WTC11 (cell line): ENCODE measurements at regions not wholly inside any gene's neighbourhood (a gene's known extent, or its start where the extent isn't known, plus 50 kb on each side); places are given as distances from the start of the nearest gene placed in this dataset.

Source experiments
- ATAC-seq: fragments of 200-7000 bp; cut with Tn5 transposase; 2 replicates; pipeline ENCODE4 v1.10.0; 2021; ENCODE audit warnings: mild to moderate bottlenecking, moderate library complexity
- CTCF ChIA-PET: fragments of 300-600 bp; sonication (Branson Sonifier 250); formaldehyde crosslinking; loops from one replicate; lab custom pipeline; 2021; ENCODE audit warnings: antibody characterized with exemption; lab: Charles Lee
- POLR2A ChIA-PET: fragments of 350-600 bp; sonication (Branson Sonifier 250); formaldehyde crosslinking; loops from one replicate; lab custom pipeline; 2021; ENCODE audit warnings: antibody characterized with exemption; lab: Charles Lee
- DNase-seq: peaks from one replicate; pipeline ENCODE4 v3.0.0; 2021; ENCODE audit warnings: low spot score
- H3K27ac Mint-ChIP-seq: 2 replicates; pipeline ENCODE4 v1.8.0; 2021; ENCODE audit warnings: mixed read lengths
- H3K27me3 Mint-ChIP-seq: 2 replicates; pipeline ENCODE4 v1.8.0; 2021; ENCODE audit warnings: low read depth, mild to moderate bottlenecking, moderate library complexity, mixed read lengths
- H3K36me3 Mint-ChIP-seq: 2 replicates; pipeline ENCODE4 v1.8.0; 2021; ENCODE audit warnings: mixed read lengths
- H3K4me1 Mint-ChIP-seq: 2 replicates; pipeline ENCODE4 v1.8.0; 2022; ENCODE audit warnings: mixed read lengths
- H3K4me3 Mint-ChIP-seq: 2 replicates; pipeline ENCODE4 v1.8.0; 2021; ENCODE audit warnings: mild to moderate bottlenecking, moderate library complexity, mixed read lengths
- H3K9me3 Mint-ChIP-seq: 2 replicates; pipeline ENCODE4 v1.8.0; 2021; ENCODE audit warnings: mixed read lengths
- ATF3 ChIP-seq: sonication (generic); formaldehyde crosslinking; conservative IDR thresholded peaks from 2 replicates; pipeline ENCODE4 v1.8.1; 2022; ENCODE audit warnings: mild to moderate bottlenecking, missing genetic modification reagents
- CREM ChIP-seq: sonication (generic); formaldehyde crosslinking; IDR thresholded peaks from 2 replicates; pipeline ENCODE4 v1.8.1; 2022; ENCODE audit warnings: mild to moderate bottlenecking, missing genetic modification reagents, moderate library complexity
- ESRRA ChIP-seq: sonication (generic); formaldehyde crosslinking; IDR thresholded peaks from 2 replicates; pipeline ENCODE4 v1.8.1; 2022; ENCODE audit warnings: mild to moderate bottlenecking, missing genetic modification reagents, borderline replicate concordance
- FOXJ3 ChIP-seq: sonication (generic); formaldehyde crosslinking; IDR thresholded peaks from 2 replicates; pipeline ENCODE4 v1.9.0; 2021; ENCODE audit warnings: missing genetic modification reagents, mild to moderate bottlenecking, borderline replicate concordance
- FOXK1 ChIP-seq: sonication (generic); formaldehyde crosslinking; IDR thresholded peaks from 2 replicates; pipeline ENCODE4 v1.8.0; 2022; ENCODE audit warnings: mild to moderate bottlenecking, moderate library complexity, missing genetic modification reagents
- FOXP1 ChIP-seq: sonication (generic); formaldehyde crosslinking; IDR thresholded peaks from 2 replicates; pipeline ENCODE4 v1.8.0; 2022; ENCODE audit warnings: missing genetic modification reagents, mild to moderate bottlenecking, moderate library complexity, borderline replicate concordance
- GABPB1 ChIP-seq: sonication (generic); formaldehyde crosslinking; IDR thresholded peaks from 2 replicates; pipeline ENCODE4 v1.8.1; 2023; ENCODE audit warnings: mild to moderate bottlenecking, missing genetic modification reagents
- HMGA2 ChIP-seq: fragments of 250-450 bp; sonication (Bioruptor Pico); IDR thresholded peaks from 2 replicates; pipeline ENCODE4 v1.4.0; 2021; ENCODE audit warnings: mild to moderate bottlenecking, moderate library complexity
- IRF2 ChIP-seq: sonication (generic); formaldehyde crosslinking; IDR thresholded peaks from 2 replicates; pipeline ENCODE4 v1.8.0; 2022; ENCODE audit warnings: low read depth, missing genetic modification reagents, borderline replicate concordance
- MLX ChIP-seq: sonication (generic); formaldehyde crosslinking; IDR thresholded peaks from 2 replicates; pipeline ENCODE4 v1.8.1; 2023; ENCODE audit warnings: mild to moderate bottlenecking, missing genetic modification reagents, moderate library complexity
- NFYB ChIP-seq: sonication (generic); formaldehyde crosslinking; conservative IDR thresholded peaks from 2 replicates; pipeline ENCODE4 v1.8.0; 2022; ENCODE audit warnings: low read depth, missing genetic modification reagents
- NR1H2 ChIP-seq: sonication (generic); formaldehyde crosslinking; IDR thresholded peaks from 2 replicates; pipeline ENCODE4 v1.9.0; 2021; ENCODE audit warnings: mild to moderate bottlenecking, moderate library complexity, missing genetic modification reagents
- NR3C1 ChIP-seq: sonication (generic); formaldehyde crosslinking; conservative IDR thresholded peaks from 2 replicates; pipeline ENCODE4 v1.8.1; 2023; ENCODE audit warnings: low read depth, mild to moderate bottlenecking, missing genetic modification reagents
- OVOL2 ChIP-seq: fragments of 250-450 bp; sonication (Bioruptor Pico); IDR thresholded peaks from 2 replicates; pipeline ENCODE4 v1.9.0; 2021; ENCODE audit warnings: mild to moderate bottlenecking, borderline replicate concordance
- PRDM15 ChIP-seq: sonication (generic); formaldehyde crosslinking; IDR thresholded peaks from 2 replicates; pipeline ENCODE4 v1.8.0; 2022; ENCODE audit warnings: missing genetic modification reagents
- PRRX2 ChIP-seq: fragments of 250-450 bp; sonication (Bioruptor Pico); IDR thresholded peaks from 2 replicates; pipeline ENCODE4 v1.8.0; 2021; ENCODE audit warnings: mild to moderate bottlenecking
- TEAD4 ChIP-seq: sonication (generic); formaldehyde crosslinking; IDR thresholded peaks from 2 replicates; pipeline ENCODE4 v1.8.0; 2022; ENCODE audit warnings: mild to moderate bottlenecking, missing genetic modification reagents
- ZBTB43 ChIP-seq: sonication (generic); formaldehyde crosslinking; IDR thresholded peaks from 2 replicates; pipeline ENCODE4 v1.8.1; 2023; ENCODE audit warnings: mild to moderate bottlenecking, missing genetic modification reagents
- ZMAT4 ChIP-seq: fragments of 250-450 bp; sonication (Bioruptor Pico); IDR thresholded peaks from 2 replicates; pipeline ENCODE4 v1.9.0; 2021; ENCODE audit warnings: mild to moderate bottlenecking
- ZNF219 ChIP-seq: sonication (generic); formaldehyde crosslinking; IDR thresholded peaks from 2 replicates; pipeline ENCODE4 v1.8.0; 2023; ENCODE audit warnings: missing genetic modification reagents, mild to moderate bottlenecking, borderline replicate concordance
- ZNF232 ChIP-seq: sonication (generic); formaldehyde crosslinking; IDR thresholded peaks from 2 replicates; pipeline ENCODE4 v1.8.0; 2022; ENCODE audit warnings: mild to moderate bottlenecking, missing genetic modification reagents
- ZNF317 ChIP-seq: sonication (generic); formaldehyde crosslinking; IDR thresholded peaks from 2 replicates; pipeline ENCODE4 v1.8.1; 2023; ENCODE audit warnings: low read depth, mild to moderate bottlenecking, moderate library complexity, missing genetic modification reagents, borderline replicate concordance

- Mint-ChIP-seq H3K27ac (no peak overlapping the region), H3K27me3 (no peaks in the 10 kb centered on the region), H3K4me3 (no peak overlapping the region), H3K36me3 (peaks cover 80% of the 10 kb centered on the region), H3K9me3 (no peaks in the 10 kb centered on the region), H3K4me1 (peaks cover 4% of the 10 kb centered on the region; the same call in 1 of the 2 replicates)
- CTCF ChIA-PET, result no interaction called here
- POLR2A ChIA-PET, result no interaction called here
- TF ChIP-seq ESRRA (CRISPR knock-in tag) (no peak), ZBTB43 (CRISPR knock-in tag) (no peak), FOXJ3 (CRISPR knock-in tag) (no peak), NR1H2 (CRISPR knock-in tag) (no peak), GABPB1 (CRISPR knock-in tag) (no peak), CREM (CRISPR knock-in tag) (no peak), ATF3 (CRISPR knock-in tag) (no peak), NFYB (CRISPR knock-in tag) (no peak), PRRX2 (CRISPR knock-in tag) (no peak), FOXK1 (CRISPR knock-in tag) (no peak), ZNF232 (CRISPR knock-in tag) (no peak), MLX (CRISPR knock-in tag) (no peak), TEAD4 (CRISPR knock-in tag) (no peak), ZMAT4 (CRISPR knock-in tag) (no peak)
- no peak for ATAC-seq
- no peak for DNase-seq
These were observed 217.6 kb downstream of the ELAVL2 start for GRCh38 chr9:23608456-23608855.

GRCh38 chr9:23611869-23612268, 214.2 kb downstream of the ELAVL2 start:
- H3K27me3 Mint-ChIP-seq, result no peaks in the 10 kb centered on the region
- no peak overlapping the region; the same call in 1 of the 2 replicates for H3K27ac Mint-ChIP-seq
- no peaks in the 10 kb centered on the region for H3K4me1 Mint-ChIP-seq
- no peak for TF ChIP-seq PRDM15 (CRISPR knock-in tag)
- TF ChIP-seq ZNF232 (CRISPR knock-in tag), result no peak
- no peak for TF ChIP-seq FOXP1 (CRISPR knock-in tag)
- TF ChIP-seq OVOL2 (CRISPR knock-in tag), result no peak
- no peak for TF ChIP-seq ZNF317 (CRISPR knock-in tag)
- TF ChIP-seq ZNF219 (CRISPR knock-in tag), result no peak
- no peak for TF ChIP-seq HMGA2 (CRISPR knock-in tag)
- no peak for TF ChIP-seq NR3C1
- TF ChIP-seq IRF2 (CRISPR knock-in tag), result no peak
- TF ChIP-seq, all 79 proteins: peak for 0
- ChIA-PET POLR2A (no interaction called here), CTCF (no interaction called here)
- no peak for DNase-seq
- H3K9me3 Mint-ChIP-seq, result no peaks in the 10 kb centered on the region
- no peak for ATAC-seq
- H3K4me3 Mint-ChIP-seq, result no peak overlapping the region
- peaks cover 72% of the 10 kb centered on the region for H3K36me3 Mint-ChIP-seq
